Hepatic stellate cell (primary cell): ENCODE measurements at regions not wholly inside any gene's neighbourhood (a gene's known extent, or its start where the extent isn't known, plus 50 kb on each side); places are given as distances from the start of the nearest gene placed in this dataset.
A peak's percentile ranks its signal among the peaks of the same experiment; 100 is the strongest.

ENCODE experiments used
- DNase-seq: peaks from one replicate; pipeline ENCODE4 v3.0.0; 2011; ENCODE audit warnings: low spot score

GRCh38 chr18:68466672-68467071, 248.2 kb downstream of the TMX3 start:
- DNase-seq, result no peak

DNA sequence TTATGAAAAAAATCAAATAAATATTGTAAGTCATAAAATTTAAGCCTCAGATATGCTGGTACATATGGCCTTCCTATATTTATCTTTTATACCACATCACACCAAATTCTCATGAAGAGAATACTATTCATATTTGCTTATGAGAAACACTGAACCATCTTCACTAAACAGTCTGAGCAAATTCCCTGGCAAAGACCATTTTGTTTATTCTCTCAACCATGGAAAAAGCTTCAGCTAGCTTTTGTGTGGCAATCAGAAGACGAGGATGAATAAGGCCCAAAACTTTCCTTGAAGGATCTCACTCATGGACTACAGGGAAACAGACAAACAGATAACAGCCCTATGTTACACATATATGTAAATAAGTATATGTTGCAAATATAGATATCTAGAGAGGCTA, 252.1 kb downstream of the TMX3 start:
- no peak for DNase-seq

DNA sequence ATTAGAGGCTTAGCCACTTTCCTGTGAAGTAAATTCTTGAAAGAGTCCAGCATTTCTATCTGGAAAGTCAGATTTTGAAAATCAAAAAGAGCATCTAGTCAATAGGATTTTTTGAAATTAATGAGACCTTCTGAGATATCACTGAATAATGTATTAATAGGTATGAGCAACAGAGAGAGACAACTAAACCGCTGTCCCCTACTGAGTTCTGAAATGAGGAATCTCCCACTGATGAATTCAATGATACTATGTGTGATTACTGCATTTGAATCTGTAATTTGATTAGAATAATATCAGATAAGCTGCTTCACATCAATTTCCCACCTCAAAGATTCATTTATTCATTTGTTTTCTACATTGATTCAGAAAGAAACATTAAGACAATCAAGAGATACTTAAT, 252.8 kb downstream of the TMX3 start:
- DNase-seq, result no peak

DNA sequence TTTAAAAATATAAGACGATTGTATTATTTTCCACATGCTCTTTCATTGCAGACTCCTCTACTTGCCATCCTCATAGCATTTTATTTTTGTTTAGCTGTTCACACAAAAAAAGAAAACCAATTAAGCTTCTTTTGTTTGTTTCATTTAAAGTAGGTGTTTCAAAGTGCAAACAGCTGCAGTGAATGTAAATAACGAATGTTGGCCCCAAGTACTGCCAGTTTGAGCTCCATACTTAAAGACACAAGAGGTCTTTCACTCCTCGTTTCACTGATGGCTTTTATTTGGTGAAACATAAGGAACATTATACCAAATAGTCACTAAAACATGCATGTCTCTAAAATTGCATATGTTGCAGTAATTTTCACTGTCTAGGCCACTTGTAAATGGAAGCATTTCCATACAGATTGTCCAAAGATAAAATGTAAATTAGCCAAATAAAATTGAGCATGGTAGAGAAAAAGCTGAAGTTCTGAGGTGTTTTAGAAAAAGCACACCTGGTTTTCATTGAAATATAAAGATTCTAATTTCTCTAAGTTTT, 253.4 kb downstream of the TMX3 start:
- no peak for DNase-seq

GRCh38 chr18:68459968-68460367, 254.9 kb downstream of the TMX3 start:
- no peak for DNase-seq

DNA sequence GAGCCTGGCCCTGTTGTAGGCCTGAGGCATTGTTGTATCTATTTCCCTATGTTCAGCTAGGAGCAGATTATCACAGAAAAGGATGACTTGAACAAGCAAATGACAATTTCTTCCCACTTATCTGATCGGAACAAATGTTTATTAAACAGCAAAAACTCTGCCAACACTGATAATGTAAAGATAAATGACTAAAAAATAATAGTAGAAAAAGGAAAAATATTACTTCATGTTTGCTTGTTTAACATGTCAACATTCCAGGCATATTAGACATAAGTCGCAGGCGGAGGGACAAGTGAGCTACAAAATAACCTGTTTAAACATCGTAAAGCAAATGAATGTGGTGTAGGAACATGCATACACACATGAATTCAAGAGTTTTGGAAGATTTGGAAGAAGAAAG, 257.9 kb downstream of the TMX3 start:
- no peak for DNase-seq

- DNase-seq, result no peak
Observed at GRCh38 chr18:68455229-68455603, 259.7 kb downstream of the TMX3 start.

GRCh38 chr18:68454511-68455228, 260.2 kb downstream of the TMX3 start:
- DNase-seq, result peak; percentile 61

DNA sequence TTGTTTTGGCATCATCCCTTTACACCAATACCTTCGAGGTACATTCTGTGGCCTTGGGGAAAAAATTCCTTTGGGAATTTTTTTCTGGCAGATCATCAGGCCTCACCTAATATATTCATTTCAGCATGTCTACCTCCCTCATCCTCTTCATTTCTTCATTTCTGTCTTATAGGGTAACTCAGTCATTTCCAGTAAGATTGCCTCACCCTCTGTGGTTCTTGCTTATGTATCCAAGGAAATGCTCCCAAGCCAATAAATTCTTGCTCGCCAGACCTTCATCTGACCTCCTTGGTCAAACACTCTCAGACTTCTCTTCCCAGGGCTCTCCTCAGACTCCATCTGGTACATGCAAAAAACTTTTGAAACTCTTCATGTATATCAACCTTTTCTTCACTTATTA, 265.6 kb downstream of the TMX3 start:
- DNase-seq, result peak; percentile 26

DNA sequence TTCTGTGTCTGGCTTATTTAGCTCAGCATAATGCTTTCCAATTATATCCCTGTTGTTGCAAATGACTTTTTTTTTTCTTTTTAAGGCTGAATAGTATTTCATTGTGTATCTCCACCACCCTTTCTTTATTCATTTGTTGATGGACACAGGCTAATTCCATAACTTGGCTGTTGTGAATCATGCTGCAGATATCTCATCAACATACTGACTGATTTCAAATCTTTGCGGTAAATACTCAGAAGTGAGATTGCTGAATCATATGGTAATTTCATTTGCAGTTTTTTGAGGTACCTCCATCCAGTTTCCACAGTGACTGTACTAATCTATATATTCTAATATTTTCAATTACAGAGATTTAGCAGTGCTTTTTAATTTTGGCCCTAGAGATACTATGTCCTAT, 266.2 kb downstream of the TMX3 start:
- DNase-seq, result no peak

DNA sequence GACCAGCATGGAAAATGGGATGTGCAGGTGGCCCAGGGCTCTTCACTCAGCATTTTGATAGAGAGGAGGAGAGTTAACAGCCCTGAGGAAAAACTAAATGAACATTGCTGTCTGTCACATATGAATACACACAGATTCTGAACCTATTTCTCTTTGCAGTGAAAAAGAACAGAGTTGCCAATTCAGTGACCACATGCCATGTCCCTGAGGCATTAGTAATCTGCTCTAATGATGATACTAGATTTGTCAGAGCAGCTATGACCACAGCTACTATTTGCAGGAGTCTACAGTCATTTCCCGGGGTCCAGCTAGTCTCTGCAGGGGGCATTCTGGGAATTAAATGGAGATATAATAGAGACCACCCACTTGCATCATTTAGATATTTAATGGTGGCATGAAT, 267.6 kb downstream of the TMX3 start:
- DNase-seq, result no peak

DNA sequence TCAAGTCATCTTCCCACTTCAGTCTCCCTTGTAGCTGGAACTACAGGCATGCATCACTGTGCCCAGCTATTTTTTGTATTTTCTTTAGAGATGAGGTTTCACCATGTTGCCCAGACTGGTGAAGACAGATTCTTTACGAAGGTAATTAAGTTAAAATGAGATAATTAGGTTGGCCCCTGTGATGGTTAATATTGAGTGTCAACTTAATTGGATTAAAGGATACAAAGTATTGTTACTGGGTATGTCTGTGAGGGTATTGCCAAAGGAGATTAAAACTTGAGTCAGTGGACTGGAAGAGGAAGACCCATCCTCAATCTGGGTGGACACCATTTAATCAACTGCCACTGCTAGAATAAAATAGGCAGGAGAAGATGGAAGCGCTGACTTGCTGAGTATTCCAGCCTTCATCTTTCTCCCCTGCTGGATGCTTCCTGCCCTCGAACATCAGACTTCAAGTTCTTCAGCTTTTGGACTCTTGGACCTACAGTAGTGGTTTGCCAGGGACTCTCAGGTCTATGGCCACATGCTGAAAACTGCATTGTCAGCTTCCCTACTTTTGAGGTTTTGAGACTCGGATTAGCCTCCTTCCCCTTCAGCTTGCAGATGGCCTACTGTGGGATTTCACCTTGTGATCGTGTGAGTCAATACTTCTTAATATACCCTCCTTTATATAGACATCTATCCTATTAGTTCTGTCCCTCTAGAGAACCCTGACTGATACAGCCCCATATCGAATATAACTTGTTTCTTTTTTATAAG, 269.1 kb downstream of the TMX3 start:
- DNase-seq, result no peak

DNA sequence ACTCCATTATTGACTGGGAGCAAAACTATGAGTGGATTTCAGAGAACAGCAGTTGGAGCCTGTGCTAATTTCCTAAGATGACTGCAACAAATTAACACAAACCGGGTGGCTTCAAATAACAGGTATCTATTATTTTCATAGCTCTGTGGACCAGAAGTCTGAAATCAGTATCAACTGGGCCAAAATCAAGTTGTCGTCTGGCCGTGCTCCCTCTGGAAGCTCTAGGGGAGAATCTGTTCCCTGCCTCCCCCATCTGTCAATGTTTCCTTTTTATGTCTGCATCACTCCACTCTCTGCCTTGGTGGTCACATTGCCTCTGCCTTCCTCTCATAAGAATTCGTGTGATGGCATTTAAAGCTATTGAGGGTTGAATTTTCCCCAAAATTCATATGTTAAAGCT, 269.8 kb downstream of the TMX3 start:
- no peak for DNase-seq

DNA sequence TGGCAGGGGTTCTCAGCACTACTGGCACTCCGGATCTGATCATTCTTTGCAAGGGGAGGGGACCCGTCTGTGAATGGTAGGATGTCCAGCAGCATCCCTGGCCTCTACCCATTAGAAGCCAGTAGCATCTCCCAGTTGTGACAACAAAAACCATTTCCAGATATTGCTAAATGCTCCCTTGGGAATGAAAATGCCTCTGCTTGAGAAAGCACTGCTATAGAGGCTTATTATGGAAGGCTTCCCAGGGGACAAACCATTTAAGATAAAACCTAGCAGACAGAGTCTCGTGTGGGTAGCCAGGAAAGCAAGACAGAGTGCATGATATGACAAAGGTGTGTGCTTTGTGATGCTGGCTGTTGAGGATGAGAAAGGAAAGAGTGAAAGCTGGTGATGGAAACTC, 273.7 kb downstream of the TMX3 start:
- DNase-seq, result no peak

DNA sequence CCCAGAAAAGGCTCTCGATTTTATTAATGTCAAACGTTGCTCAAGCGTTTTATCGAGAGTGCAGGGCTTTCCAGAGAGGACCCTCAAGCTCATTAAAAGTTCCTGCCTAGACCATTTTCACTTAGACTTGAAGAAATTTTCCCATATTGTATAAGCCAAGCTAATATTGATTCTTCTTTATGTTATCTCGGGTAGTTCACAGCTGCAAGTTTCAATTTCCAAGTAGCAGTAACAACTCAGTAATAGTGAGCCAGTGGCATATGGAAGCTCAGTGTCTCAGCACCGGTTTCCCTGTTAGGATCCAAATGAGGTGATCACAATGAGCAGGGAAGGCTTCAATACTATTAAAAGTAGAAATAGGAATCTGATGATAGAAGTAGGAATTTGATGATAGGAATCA, 274.5 kb downstream of the TMX3 start:
- DNase-seq, result no peak

- no peak for DNase-seq
Observed at GRCh38 chr18:68439642-68440041, 275.3 kb downstream of the TMX3 start.

GRCh38 chr18:68438983-68439382, 275.9 kb downstream of the TMX3 start:
- DNase-seq, result no peak

DNA sequence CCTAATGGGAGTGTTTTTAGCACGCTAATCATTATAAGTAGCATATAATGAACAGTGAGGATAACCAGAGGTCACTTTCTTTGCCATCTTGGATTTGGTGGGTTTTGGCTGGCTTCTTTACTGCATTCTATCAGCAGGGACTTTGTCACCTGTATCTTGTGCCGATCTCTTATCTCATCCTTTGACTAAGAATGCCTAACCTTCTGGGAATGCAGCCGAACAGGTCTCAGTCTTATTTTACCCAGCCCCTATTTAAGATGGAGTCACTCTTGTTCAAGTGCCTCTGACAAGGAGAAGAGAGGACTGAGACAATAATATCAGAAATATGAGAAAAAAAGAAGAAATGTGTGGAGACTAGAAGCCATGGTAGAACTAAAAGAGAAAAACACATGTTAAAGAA, 276.4 kb downstream of the TMX3 start:
- DNase-seq, result no peak

DNA sequence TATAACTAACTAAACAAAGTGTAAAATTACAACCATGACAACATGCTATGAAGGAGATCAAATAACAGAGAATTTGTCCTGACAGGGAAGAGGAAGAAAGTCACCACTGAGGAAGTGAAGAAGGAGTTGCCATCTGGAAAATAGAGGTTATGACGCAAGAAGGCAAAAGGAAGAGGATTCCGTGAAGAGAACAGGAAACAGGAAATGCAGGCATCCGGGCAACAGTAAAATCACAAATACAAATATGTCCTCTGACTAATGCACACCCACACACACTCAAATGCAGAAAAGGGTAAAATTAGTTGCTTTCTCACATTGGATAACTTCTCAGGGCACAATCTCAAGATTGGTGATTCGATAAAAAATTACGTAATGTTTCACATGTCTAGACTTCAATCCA, 278.4 kb downstream of the TMX3 start:
- no peak for DNase-seq

DNA sequence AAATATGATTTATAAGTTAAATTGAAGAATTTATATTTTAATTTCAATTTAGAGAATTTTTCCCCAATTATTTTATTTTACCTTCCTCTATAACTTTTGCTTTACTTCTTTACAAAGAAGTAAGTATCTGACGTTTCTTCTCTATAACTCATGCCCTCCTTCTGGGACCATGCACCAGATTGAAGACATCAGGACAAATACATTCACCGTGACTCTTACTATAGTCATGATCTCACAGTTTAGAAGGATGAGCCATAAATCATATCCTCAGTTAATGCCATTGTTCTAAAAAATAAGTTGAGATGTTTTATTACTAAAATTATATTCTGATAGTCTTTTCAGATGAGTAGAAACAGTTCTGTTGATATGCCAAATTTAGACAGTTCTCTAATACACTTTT, 279.3 kb downstream of the TMX3 start:
- DNase-seq, result no peak

- no peak for DNase-seq
Observed at GRCh38 chr18:68431922-68432198, 283.0 kb downstream of the TMX3 start.

- no peak for DNase-seq
Observed at GRCh38 chr18:68431111-68431921, 283.6 kb downstream of the TMX3 start.

- no peak for DNase-seq
Observed at GRCh38 chr18:68429841-68430240, 285.1 kb downstream of the TMX3 start.
